HUDEP-2 (cell line): ENCODE measurements at regions not wholly inside any gene's neighbourhood (a gene's known extent, or its start where the extent isn't known, plus 50 kb on each side); places are given as distances from the start of the nearest gene placed in this dataset.
"Not testable (repeated sequence)": the region's sequence is repeated elsewhere in the genome, so short reads cannot be mapped to it uniquely, and the experiment has no call there.

ENCODE experiments used
- DNase-seq, 76 experiments: peaks; one replicate each; lab custom pipeline; 2025; ENCODE audit not compliant: unreplicated experiment in 76 of 76; lab: John Stamatoyannopoulos, UW

DNA sequence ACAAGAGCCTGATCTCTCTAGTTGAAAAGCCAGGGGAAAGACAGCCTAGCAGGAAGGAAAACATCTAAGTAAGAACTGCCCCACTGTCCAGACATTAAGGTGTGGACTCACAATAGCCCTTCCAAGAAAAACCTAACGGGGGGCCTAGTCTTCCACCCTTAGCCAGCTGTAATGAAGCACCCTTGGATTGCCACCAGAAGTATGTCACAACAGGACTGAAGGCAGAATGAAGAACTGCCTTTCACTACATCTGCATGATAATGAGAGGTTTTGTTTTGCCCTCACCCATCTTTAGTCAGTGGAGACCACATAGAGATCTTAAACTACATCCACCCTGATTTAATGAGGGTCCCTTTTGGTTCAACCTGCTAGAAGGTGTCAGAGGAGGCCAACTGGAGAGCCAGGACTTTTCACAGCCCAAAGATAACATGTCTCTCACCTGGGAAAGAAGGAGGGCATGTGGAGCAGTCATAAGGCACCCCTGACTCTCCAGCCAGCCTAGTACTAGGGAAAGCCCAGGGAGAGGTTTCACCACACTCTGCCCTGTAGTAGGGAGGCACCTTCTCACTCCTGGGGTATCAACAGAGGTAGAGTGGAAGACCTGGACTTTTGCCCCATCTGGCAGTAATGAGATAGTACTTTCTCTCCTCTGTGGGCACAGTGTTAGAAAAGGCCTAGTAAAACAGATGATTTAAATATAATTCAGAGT, 1017.4 kb upstream of the MANEA start:
- no peak for DNase-seq

DNA sequence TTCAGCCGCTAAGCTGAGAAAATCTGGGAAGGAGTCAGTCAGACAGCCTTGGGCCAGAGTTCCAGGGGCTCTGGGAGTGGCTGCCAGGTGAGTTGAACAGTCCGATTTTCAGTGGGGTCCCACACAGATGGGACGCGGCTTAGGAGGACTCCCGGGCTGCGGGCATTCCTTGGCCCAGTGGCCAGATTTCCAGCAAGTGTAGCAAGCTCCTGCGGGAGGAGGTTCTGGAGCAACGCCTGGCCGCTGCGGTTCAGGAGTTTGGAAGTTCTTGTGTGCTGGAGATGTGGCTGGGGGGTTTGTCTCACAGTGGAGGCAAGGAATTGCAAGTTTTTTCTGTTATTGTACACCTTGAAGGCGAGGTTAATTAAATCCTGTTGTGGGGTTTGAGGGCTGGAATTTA, 1020.1 kb upstream of the MANEA start:
- not testable (repeated sequence) for DNase-seq

DNA sequence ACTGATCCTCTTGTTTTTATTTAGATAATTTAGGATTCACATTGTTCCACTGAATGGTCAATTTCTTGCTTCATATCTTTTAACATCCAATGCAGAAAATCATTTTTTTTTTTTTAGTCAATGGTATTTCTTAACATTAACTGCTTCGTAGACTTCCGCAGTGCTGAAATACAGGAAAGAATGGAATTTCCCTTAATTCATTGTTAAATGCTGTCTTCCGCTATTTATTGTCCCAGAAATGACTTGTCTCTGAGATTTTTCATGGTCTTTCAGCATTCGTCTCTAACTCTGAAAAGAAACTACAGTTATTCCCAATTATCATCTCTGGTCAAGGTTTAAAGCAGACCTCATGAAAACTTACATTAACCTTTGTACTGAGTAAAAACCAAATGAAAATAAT, 1029.1 kb upstream of the MANEA start:
- DNase-seq, result no peak

DNA sequence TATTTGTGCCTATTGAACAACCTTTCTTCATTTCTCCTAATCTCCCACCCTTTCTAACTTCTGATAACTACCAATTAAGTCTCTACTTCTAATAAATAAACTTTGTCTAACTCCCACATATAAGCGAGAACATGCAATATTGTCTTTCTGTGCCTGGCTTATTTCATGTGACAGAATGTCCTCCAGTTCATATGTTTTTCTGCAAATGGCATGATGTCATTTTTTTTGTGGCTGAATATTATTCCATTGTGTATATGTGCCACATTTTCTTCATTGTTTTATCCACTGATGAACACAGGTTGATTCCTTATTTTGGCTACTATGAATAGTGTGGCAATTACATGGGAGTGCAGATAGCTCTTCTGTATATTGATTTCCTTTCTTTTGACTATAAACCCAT, 1041.5 kb upstream of the MANEA start:
- DNase-seq, result no peak

DNA sequence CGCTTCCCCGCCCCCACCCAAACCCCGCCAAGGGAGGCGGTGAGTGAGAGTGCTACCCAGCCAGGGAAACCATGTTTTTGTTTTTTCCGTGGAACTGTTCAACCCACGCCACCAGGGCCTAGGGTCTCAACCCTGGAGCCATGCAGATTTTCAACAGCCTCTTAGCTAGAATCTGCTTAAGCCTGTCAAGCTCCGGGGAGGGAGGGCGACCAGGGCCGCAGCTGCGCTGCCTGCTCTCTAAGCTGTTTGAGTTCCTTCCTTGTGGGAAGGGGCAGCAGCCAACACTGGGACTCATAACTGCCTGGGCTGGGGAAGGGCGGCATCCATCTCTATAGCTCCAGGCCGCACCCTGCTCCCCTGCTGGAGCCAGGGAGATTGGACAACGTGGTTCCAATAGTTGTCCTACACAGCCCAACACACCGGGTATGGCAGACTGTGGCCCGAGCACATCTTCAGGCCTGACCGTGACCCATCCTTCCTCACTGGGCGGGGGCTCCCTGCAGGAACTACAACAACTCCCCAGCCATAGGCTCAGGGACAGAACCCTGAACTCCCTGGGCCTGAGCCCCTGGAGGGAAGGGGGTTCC, 1065.7 kb upstream of the MANEA start:
- no peak for DNase-seq

DNA sequence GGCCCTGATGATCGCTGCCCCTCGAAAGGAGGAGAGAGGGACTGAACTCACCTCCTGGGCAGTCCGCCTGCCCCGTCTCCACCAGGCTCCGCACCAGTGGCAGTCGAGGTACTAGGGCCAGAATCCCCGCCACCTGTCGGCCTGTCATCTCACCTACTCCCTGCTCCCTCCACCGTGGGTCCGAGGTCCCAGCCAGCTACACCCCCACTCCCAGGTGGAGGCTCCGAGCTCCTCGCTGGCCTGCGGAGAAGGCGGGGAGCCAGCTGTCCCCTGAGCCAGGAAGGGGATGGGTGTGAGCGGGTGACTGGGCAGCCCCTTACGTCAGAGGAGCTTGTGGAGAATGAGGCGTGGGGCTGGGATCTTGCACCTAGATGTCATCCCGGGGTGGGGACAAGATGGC, 1066.5 kb upstream of the MANEA start:
- no peak for DNase-seq

DNA sequence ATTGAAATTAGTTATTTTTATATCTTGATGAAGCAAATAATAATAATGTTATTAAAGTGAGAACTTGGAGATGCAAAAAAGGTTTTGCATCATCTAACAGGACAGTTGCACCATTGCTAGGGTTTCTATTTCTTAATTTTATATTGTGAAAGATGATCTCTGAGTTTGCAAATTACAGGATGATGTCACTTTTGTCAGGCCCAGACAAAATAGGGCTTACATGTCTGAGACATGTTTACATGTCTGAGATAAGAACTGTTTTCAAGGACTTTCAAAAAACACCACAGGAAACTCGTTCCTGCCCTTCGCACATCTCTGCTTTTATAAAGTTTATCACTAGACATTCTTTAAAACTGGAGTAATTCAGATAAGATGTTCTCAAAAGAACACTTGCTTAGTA, 1075.8 kb upstream of the MANEA start:
- DNase-seq, result no peak

DNA sequence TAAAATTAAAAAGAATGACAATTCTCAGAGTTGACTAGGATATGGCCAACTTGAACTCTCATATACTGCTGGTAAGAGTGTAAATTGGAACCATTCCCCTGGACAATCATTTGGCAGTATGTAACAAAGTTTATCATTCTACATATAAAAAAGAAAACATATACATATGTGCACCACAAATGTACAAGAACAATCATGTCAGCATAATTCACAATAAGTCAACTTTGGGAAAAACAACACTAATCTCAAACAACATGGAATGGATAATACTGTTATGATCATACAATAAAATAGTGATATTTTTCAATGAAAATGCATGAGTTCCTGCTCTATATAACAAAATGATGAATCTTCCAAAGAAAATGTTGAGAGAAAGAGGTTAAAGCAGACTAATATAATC, 1078.7 kb upstream of the EPHA7 start:
- no peak for DNase-seq

DNA sequence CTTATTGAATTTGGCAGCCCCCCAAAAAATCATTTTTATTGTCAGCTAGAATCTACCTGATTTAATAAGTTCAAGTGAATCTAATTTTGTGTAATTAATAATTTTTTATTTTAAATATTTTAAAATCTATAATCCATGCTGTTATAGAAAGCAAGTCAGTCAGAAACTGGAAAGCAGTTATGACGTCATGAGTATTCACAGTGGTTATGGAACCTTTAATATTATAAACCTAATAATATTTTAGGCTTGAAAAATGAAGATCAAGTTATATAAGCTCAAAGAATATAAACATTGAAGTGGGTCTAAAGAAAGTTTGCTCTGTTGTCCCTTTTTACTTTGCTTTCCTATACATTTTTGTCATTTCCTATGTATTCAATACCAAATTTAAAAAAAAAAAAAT, 1075.1 kb upstream of the EPHA7 start:
- DNase-seq, result no peak

DNA sequence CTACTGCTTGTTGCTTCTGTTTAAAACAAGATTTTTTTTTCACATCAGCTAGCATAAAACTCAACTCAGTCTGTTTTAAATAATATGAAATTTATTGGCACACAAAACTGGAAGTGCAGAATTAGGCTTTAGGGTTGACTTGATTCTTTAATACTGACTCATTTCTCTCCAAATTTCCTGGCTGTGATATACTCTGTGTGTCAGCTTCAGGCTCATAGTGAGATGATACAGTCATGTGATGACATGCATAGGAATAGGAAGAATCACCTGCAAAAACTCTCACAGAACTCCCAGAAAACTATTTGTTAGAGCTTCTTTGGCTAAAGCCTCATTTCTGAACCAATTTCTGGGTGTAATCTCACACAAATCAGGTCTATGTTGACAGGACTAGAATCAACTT, 1068.0 kb upstream of the EPHA7 start:
- no peak for DNase-seq

DNA sequence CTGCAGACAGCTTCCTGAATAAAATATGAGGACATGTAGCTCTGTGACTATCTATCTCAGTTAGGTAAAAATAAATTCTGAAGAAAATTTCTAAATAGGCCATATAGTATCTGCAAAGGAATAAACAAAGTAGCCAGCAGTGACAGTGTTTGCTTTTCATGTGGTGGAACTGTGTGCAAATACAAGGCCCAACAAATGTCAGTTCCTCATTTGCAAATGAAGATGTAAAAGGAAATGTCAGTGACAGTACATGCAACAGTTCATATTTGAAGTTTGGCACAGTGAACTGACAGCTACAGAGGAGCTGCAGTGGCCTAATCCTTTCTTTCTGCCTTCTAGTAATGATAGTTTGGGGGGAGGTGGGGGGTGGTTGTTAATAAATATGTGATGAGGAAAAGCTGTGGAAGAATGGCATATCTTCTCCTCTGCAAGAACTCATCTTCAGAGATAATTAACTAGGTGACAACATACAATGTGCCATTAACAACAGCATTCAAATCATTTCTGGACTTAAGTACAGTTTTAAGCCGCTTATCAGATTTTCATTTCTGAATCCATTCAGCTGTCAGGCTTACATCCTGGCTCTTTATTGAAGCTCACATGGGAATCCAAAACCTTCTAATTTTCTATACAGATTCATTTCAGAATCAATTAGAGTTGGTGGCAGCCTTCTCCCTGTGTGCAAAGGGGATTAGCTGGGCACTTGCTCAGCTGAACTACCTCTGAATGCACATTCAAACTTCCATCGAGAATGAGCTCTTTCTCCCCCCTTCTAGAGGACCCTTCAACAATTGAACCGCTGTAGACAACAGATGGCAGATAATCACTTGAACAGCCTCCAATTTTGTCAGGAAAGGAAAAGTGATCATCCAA, 1059.0 kb upstream of the EPHA7 start:
- no peak for DNase-seq

DNA sequence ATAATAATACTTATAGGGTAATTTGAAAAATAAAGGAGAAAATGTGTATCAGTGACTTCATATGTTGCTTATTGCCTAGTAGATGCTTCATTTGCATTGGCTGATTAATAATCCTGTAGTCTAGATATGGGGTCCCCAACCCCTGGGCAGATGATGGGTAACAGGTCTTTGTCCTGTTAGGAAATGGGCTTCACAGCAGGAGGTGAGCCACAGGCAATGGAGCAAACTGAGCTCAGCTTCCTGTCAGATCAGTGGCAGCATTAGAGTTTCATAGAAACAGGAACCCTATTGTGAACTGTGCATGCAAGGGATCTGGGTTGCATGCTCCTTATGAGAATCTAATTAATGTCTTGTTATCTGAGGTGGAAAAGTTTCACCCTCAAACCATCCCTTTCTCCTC, 1049.5 kb upstream of the EPHA7 start:
- DNase-seq, result no peak

DNA sequence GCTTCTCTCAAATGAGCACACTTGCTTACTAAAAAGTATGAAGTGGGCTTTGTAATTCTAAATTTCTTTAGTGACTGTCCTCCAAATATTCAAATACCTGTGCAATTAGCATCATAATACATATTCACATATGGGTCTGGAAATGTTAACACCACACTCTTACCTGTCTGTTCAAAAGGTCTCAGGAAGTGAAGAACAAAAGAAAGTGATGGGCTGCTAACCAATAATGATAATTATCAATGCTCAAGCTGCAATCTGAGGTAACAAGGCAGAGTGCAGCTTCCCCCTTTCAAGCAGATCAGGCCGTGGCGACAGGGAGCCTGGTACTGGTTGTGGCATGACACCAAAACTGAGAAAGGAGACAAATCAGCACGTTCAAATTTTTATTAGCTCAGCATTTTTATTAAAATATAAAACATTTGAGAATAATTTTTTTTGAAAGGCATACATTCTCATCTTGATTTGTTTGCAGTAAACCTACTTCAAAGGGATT, 1044.7 kb upstream of the EPHA7 start:
- no peak for DNase-seq

DNA sequence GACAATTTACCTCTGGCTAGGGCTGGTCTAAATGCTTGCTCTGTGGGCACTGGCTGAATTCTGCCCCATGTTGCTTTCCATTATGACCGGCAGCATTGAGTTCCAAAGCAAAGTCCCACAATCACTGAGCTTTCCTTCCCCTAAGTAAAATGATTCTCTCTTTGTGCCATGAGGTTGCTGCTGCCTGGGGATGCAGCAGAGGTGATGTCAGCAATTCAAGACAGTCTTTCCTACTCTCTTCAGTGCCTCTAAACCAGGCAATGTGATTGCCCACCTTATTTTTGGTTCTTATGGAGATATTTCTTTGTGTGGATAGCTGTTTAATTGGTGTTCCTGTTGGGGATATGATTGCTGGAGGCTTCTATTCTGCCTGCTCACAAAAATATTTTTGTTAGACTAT, 1043.9 kb upstream of the EPHA7 start:
- no peak for DNase-seq

DNA sequence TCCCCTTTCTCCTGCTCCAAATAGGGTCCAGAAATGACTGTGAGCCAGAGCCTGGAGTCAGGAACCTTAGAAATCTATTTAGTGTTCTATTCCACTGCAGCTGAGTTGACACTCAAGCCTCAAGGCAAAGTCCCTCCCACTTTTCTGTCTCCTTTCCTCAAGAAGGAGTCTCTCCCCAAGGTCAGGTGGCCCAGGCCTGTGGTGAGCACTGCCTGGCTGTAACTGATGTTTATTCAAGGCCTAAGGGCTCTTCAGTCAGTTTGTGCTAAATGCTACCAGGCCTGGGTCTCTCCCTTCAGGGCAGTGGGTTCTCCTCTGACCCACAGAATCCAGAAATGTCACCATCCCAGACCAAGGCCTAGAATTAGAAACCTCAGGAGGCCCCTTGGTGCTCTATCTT, 1042.9 kb upstream of the EPHA7 start:
- no peak for DNase-seq

DNA sequence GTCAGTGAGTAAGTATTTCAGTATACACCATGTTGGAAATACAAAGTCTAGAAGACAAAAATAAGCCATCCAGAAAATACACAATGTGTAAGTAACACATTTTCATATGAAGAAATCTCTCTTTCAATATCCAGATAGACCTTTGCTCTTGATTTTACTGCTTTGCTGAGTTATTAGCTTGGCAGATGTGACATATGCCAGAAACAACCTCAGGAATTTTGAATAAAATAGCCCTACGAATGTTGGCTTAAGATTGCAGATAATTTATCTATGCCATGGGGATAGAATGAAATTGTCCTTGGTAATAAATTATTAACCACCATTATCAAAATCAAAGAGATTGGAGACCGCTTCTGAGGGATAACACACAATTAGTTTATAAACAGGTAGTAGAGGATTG, 1036.9 kb upstream of the EPHA7 start:
- no peak for DNase-seq

DNA sequence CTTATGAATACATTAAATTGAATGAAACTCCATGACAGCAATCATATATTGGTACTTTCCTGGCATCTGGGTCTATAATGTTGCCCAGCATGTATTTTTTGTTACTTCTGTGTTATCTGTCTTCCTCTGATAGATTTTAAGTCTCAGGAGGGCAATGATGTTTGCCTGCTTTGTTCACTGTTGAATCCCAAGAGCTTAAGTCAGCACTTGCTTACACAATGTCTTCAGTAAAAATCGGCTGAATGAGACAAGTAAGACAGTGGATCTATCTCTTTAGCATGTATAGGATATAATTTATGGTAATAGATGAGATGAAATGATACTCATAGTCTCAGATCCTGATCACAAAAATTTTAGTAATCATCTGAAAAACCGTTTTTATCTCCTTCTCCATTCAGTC, 1034.9 kb upstream of the EPHA7 start:
- no peak for DNase-seq

DNA sequence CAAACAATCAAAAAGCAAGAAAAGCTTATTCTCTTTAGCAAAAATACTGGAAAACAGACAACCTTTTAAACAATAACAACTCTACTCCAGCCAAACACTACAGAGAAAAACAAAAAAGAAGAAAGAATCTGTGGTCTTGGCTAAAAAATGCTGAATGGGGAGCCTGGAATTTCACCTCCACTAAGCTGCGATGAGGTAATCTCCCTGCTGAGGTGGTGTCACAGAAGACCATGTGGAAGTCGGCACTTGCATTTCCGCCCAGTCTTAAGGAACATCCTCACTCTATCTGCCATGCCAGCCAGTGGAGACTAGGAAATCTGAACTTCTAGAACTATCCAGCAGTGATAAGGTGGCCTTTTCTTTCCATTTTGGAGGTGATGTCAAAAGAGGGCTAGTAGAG, 1026.8 kb upstream of the EPHA7 start:
- no peak for DNase-seq

DNA sequence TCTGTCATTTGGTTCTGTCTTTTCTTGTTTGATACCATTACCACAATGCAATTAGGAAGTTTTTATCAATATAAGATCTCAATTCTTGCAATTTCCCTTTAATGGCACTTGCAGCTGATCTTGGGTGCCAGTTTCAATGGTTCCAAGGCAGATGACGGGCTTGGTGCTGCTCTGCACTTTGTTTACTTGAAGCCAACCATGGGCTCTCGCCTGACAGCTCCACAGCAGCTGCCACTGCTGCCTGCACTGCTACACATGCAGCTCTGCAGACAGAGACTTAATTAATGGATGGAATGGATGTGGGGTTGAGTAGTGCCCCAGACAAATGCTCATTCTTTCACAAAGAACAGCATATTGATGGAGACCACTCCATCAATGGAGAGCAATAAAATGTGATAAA, 1024.3 kb upstream of the EPHA7 start:
- DNase-seq, result no peak

DNA sequence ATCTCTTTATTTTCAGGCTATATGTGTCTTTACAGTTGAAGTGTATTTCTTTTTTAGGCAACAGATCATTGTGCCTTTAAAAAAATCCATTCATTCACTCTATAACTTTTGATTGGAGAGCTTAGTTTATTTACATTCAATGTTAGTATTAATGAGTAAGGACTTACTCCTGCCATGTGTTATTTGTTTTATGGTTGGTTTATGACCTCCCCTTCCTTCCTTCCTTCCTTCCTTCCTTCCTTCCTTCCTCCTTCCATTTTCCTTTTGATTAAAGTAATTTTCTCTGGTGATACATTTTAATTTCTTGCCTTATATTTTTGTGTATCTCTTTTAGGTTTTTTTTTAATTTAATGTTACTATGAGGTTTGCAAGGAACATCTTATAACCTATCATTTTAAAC, 1005.3 kb upstream of the EPHA7 start:
- DNase-seq, result no peak

DNA sequence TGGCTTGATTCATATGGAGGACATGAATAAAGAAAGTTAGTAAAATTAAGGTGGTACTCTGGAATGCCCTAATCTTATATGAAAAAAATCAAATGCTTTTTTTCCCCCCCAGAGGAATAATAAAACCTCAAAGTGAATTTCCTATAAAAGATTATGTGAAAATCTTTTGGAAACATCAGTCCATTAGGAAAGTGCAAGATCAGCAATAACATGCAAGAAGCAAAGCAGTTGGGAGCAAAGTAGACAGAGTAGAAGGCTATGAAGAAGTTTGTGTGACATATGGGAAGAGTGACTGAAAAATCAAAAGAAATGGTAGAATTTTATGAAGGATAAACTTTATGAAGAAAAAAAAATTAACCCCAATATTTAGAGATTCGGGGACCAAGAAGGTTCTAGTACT, 998.0 kb upstream of the EPHA7 start:
- no peak for DNase-seq

DNA sequence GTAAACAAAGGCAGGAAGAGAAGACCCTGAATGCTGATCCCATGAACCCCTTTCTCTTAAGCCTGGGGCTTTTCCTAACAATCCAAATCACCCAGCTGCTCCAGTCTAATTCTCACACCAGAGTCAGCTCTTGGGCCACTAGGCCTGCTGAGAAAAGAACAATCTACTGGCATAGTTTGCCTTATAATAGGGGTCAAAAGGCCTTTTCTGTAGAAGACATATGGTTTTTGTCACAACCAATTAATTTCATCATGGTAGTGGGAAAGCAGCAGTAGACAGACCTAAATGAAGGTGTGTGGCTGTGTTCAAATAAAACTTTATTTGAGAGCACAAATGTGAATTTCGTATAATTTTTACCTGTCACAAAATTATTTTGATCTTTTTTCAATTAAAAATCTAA, 994.7 kb upstream of the EPHA7 start:
- DNase-seq, result no peak
